HCT116 (cell line): ENCODE measurements at regions not wholly inside any gene's neighbourhood (a gene's known extent, or its start where the extent isn't known, plus 50 kb on each side); places are given as distances from the start of the nearest gene placed in this dataset.
"Not testable (repeated sequence)": the region's sequence is repeated elsewhere in the genome, so short reads cannot be mapped to it uniquely, and the experiment has no call there.

Experiments used
- ATAC-seq: fragments of 200-7000 bp; cut with Tn5 transposase; 2 replicates; pipeline ENCODE4 v1.9.1; 2020; ENCODE audit warnings: mild to moderate bottlenecking, moderate library complexity
- BruUV-seq: library from RNA; stranded (reverse); fragments of 400-500 nt; replicated peaks from 2 replicates; lab custom pipeline; 2021; lab: Mats Ljungman, UMichigan
- CTCF ChIA-PET: fragments of 300-600 bp; sonication (Branson Sonifier 250); formaldehyde crosslinking; loops from one replicate; lab custom pipeline; 2021; ENCODE audit warnings: antibody characterized with exemption; lab: Charles Lee
- POLR2A ChIA-PET: fragments of 300-600, 350-600 bp; sonication (Branson Sonifier 250); formaldehyde crosslinking; loops from one replicate; lab custom pipeline; 2021; ENCODE audit warnings: antibody characterized with exemption; lab: Charles Lee
- RAD21 ChIA-PET, 2 experiments: fragments of 300-600 bp; sonication (Branson Sonifier 250); formaldehyde crosslinking; loops; one replicate each; lab custom pipeline; 2023; ENCODE audit warnings: low total read pairs in 2 of 2; ENCODE audit not compliant: uncharacterized antibody in 2 of 2, unreplicated experiment in 2 of 2, low non-redundant PET in 1 of 2; lab: Charles Lee
- DNase-seq: peaks from one replicate; pipeline ENCODE4 v3.0.0-alpha.2; 2010; ENCODE audit warnings: low read depth, low spot score
- H2AFZ ChIP-seq: fragments of 200-600 bp; shearing (Covaris generic), sonication (generic); 2 replicates; pipeline ENCODE4 v1.6.1; 2017; ENCODE audit warnings: low read depth, mixed run types, mixed read lengths, antibody characterized with exemption, low read length; ENCODE audit not compliant: poor library complexity, severe bottlenecking
- H3K27ac ChIP-seq: 2 replicates; pipeline ENCODE4 v1.5.1; 2012; ENCODE audit warnings: low read depth, low read length
- H3K27me3 ChIP-seq: fragments of 200-600 bp; sonication (generic); 2 replicates; pipeline ENCODE4 v1.6.1; 2016; ENCODE audit warnings: mixed run types, low read length, mixed read lengths; ENCODE audit not compliant: insufficient read depth
- H3K36me3 ChIP-seq, 2 experiments: fragments of 200-500 bp in 1 of 2; fragments of 200-600 bp in 1 of 2; sonication (Bioruptor generic) in 1 of 2; sonication (generic) in 1 of 2; 2 replicates each; pipeline versions ENCODE4 v1.5.1 to v1.6.1; 2014 to 2016; ENCODE audit warnings: low read length in 2 of 2, inconsistent platforms in 1 of 2, mixed read lengths in 1 of 2, mixed run types in 1 of 2; ENCODE audit not compliant: insufficient read depth in 2 of 2, control insufficient read depth in 1 of 2
- H3K4me1 ChIP-seq, 2 experiments: fragments of 200-600 bp in 1 of 2; sonication (generic) in 1 of 2; 2 replicates each; pipeline versions ENCODE4 v1.5.1 to v1.6.1; 2012 to 2017; ENCODE audit warnings: low read length in 2 of 2, inconsistent platforms in 1 of 2, mild to moderate bottlenecking in 1 of 2, mixed read lengths in 1 of 2, mixed run types in 1 of 2, moderate library complexity in 1 of 2; ENCODE audit not compliant: insufficient read depth in 2 of 2, control insufficient read depth in 1 of 2
- H3K4me2 ChIP-seq: fragments of 200-600 bp; sonication (generic); 2 replicates; pipeline ENCODE4 v1.6.1; 2017; ENCODE audit warnings: mixed run types, low read length, mixed read lengths
- H3K4me3 ChIP-seq, 2 experiments: fragments of 200-600 bp in 1 of 2; sonication (generic) in 1 of 2; replicated peaks in 1 of 2; 2 replicates each; pipeline ENCODE4 v1.5.1; 2011 to 2016; ENCODE audit warnings: low read length in 2 of 2, control low read depth in 1 of 2, low read depth in 1 of 2, mild to moderate bottlenecking in 1 of 2, mixed read lengths in 1 of 2, mixed run types in 1 of 2
- H3K79me2 ChIP-seq: fragments of 200-600 bp; sonication (generic); 2 replicates; pipeline ENCODE4 v1.6.1; 2017; ENCODE audit warnings: mild to moderate bottlenecking, mixed run types, low read length, moderate library complexity, mixed read lengths; ENCODE audit not compliant: insufficient read depth
- H3K9ac ChIP-seq: fragments of 200-600 bp; sonication (generic); 2 replicates; pipeline ENCODE4 v1.6.1; 2016; ENCODE audit warnings: low read length, mixed read lengths
- H3K9me2 ChIP-seq: fragments of 200-600 bp; sonication (generic), shearing (Covaris generic); 2 replicates; pipeline ENCODE4 v1.6.1; 2017; ENCODE audit warnings: mixed run types, mild to moderate bottlenecking, moderate library complexity; ENCODE audit not compliant: insufficient read depth
- H3K9me3 ChIP-seq, 2 experiments: fragments of 200-500 bp in 1 of 2; fragments of 200-600 bp in 1 of 2; sonication (Bioruptor generic) in 1 of 2; sonication (generic) in 1 of 2; 2 replicates each; pipeline ENCODE4 v1.6.1; 2014 to 2017; ENCODE audit warnings: low read length in 2 of 2, mixed read lengths in 2 of 2, inconsistent platforms in 1 of 2, low read depth in 1 of 2, mild to moderate bottlenecking in 1 of 2, mixed run types in 1 of 2, moderate library complexity in 1 of 2; ENCODE audit not compliant: control insufficient read depth in 1 of 2, insufficient read depth in 1 of 2
- H4K20me1 ChIP-seq: fragments of 200-600 bp; sonication (generic), shearing (Covaris generic); 2 replicates; pipeline ENCODE4 v1.6.1; 2017; ENCODE audit warnings: mixed run types, mild to moderate bottlenecking, moderate library complexity; ENCODE audit not compliant: insufficient read depth
- CBX3 ChIP-seq: IDR thresholded peaks from 2 replicates; pipeline ENCODE4 v1.6.1; 2012; ENCODE audit warnings: low read depth
- FOSL1 ChIP-seq: IDR thresholded peaks from 2 replicates; pipeline ENCODE4 v1.6.1; 2012; ENCODE audit warnings: low read depth
- JUND ChIP-seq: IDR thresholded peaks from 2 replicates; pipeline ENCODE4 v1.6.1; 2012
- MAX ChIP-seq: IDR thresholded peaks from 2 replicates; pipeline ENCODE4 v1.6.1; 2012
- SP1 ChIP-seq: IDR thresholded peaks from 2 replicates; pipeline ENCODE4 v1.6.1; 2012; ENCODE audit warnings: low read depth
- TCF7L2 ChIP-seq: IDR thresholded peaks from 2 replicates; pipeline ENCODE4 v1.7.0; 2011; ENCODE audit warnings: borderline replicate concordance, inconsistent platforms; ENCODE audit not compliant: insufficient read depth, insufficient read length; ENCODE audit errors: extremely low read depth
- YY1 ChIP-seq: IDR thresholded peaks from 2 replicates; pipeline ENCODE4 v1.6.1; 2011; ENCODE audit warnings: low read length, low read depth, moderate library complexity, mild to moderate bottlenecking; ENCODE audit not compliant: insufficient replicate concordance; ENCODE audit errors: extremely low read depth
- intact Hi-C: fragments of 100-400 bp; cut with micrococcal nuclease; formaldehyde crosslinking; loops from 2 replicates; pipeline ENCODE4 v1.10.0; 2022

- H3K9ac ChIP-seq, RAD21 ChIA-PET, H3K9me3 ChIP-seq, ATAC-seq, H3K27me3 ChIP-seq, BruUV-seq, intact Hi-C loops, H3K79me2 ChIP-seq, H4K20me1 ChIP-seq, H3K9me2 ChIP-seq, CTCF ChIA-PET, H3K4me3 ChIP-seq, H3K36me3 ChIP-seq, POLR2A ChIA-PET: not testable (repeated sequence)
- Histone ChIP-seq H3K27ac (peak overlapping the region; percentile 68), H3K4me1 (peaks cover 7 to 29% of the 10 kb centered on the region in 2 experiments; a peak in 3 of 4 replicates), H2AFZ (peak overlapping the region; percentile 35), H3K4me2 (peak overlapping the region; percentile 42)
- DNase-seq = peak; percentile 24
- TF ChIP-seq MAX (peak; percentile 42; the same call in 1 of the 2 replicates), JUND (peak; percentile 38; the same call in 1 of the 2 replicates), TCF7L2 (peak; percentile 43), YY1 (peak; percentile 40), CBX3 (peak; percentile 94), SP1 (peak; percentile 40; the same call in 1 of the 2 replicates), FOSL1 (peak; percentile 67; the same call in 1 of the 2 replicates)
These were observed 141.3 kb downstream of the CCDC74A start for GRCh38 chr2:131668794-131669540.

GRCh38 chr2:131671841-131672470, 144.3 kb downstream of the CCDC74A start:
- not testable (repeated sequence) for H3K9ac ChIP-seq, H3K9me3 ChIP-seq, H3K4me2 ChIP-seq, H3K9me2 ChIP-seq, DNase-seq, H3K36me3 ChIP-seq, BruUV-seq, H3K27me3 ChIP-seq, H2AFZ ChIP-seq, H3K27ac ChIP-seq, H3K4me3 ChIP-seq, H4K20me1 ChIP-seq, ATAC-seq, H3K79me2 ChIP-seq
- intact Hi-C loops = loop anchor here (2.0 to 5.0 kb wide), 2 partner anchors 259 to 520 kb away; no protein-coding TSS in a partner anchor
- POLR2A ChIA-PET = interaction anchor here (1.8 kb wide), 1 partner anchor 10 kb away, joined by 6 read pairs; no protein-coding TSS in a partner anchor
- CTCF ChIA-PET = interaction anchor here (1.0 to 1.9 kb wide), 4 partner anchors 11 to 518 kb away, joined by 4 to 12 read pairs (median 10); no protein-coding TSS in a partner anchor
- RAD21 ChIA-PET = interaction anchor here in 1 of 2 experiments (1.0 kb wide), 1 partner anchor 518 kb away, joined by 3 read pairs; no protein-coding TSS in a partner anchor
- peaks cover 7 to 35% of the 10 kb centered on the region in 2 experiments; a peak in 3 of 4 replicates for H3K4me1 ChIP-seq
